ENCODE measurements at regions not wholly inside any gene's neighbourhood (a gene's known extent, or its start where the extent isn't known, plus 50 kb on each side); places are given as distances from the start of the nearest gene placed in this dataset.

GRCh38 chr1:72399807-72400206 lies 117.5 kb upstream of the NEGR1 start:
- H3K4me3 ChIP-seq (ENCODE audit: low read depth, low read length), result no peak overlapping the region
- TF ChIP-seq CTCF (IDR thresholded peaks at IDR 0.05; ENCODE audit: low read depth, low read length), result no peak
- no peaks in the 10 kb centered on the region for H3K27me3 ChIP-seq (ENCODE audit: control insufficient read depth, insufficient read depth, low read length)
- ChIA-PET CTCF (no interaction called here), POLR2A (no interaction called here)
- H3K27ac ChIP-seq (ENCODE audit: low read depth, low read length), result no peak overlapping the region
- no peak for DNase-seq (ENCODE audit: low read depth, low spot score)
- no peaks in the 10 kb centered on the region for H3K9me3 ChIP-seq (ENCODE audit: control insufficient read depth, insufficient read depth, low read length)

GRCh38 chr1:72397786-72398185 lies 115.4 kb upstream of the NEGR1 start:
- no peak overlapping the region for H3K4me3 ChIP-seq (ENCODE audit: low read depth, low read length)
- ChIA-PET CTCF (no interaction called here), POLR2A (interaction anchor here (1.1 kb wide), 1 partner anchor 113 kb away, joined by 4 read pairs; no protein-coding TSS in a partner anchor)
- TF ChIP-seq CTCF (IDR thresholded peaks at IDR 0.05; ENCODE audit: low read depth, low read length), result no peak
- no peaks in the 10 kb centered on the region for H3K27me3 ChIP-seq (ENCODE audit: control insufficient read depth, insufficient read depth, low read length)
- peak; percentile 41 for DNase-seq (ENCODE audit: low read depth, low spot score)
- no peak overlapping the region for H3K27ac ChIP-seq (ENCODE audit: low read depth, low read length)
- no peaks in the 10 kb centered on the region for H3K9me3 ChIP-seq (ENCODE audit: control insufficient read depth, insufficient read depth, low read length)

- H3K27me3 ChIP-seq (ENCODE audit: control insufficient read depth, insufficient read depth, low read length), result no peaks in the 10 kb centered on the region
- no peak overlapping the region for H3K27ac ChIP-seq (ENCODE audit: low read depth, low read length)
- H3K4me3 ChIP-seq (ENCODE audit: low read depth, low read length), result no peak overlapping the region
- ChIA-PET POLR2A (interaction anchor here (0.6 kb wide), 2 partner anchors 28 to 360 kb away, joined by 3 read pairs; no protein-coding TSS in a partner anchor), CTCF (no interaction called here)
- no peak for DNase-seq (ENCODE audit: low read depth, low spot score)
- TF ChIP-seq CTCF (IDR thresholded peaks at IDR 0.05; ENCODE audit: low read depth, low read length), result no peak
- H3K9me3 ChIP-seq (ENCODE audit: control insufficient read depth, insufficient read depth, low read length), result no peaks in the 10 kb centered on the region
Observed at GRCh38 chr1:72394457-72394856, 112.1 kb upstream of the NEGR1 start.

- CTCF ChIA-PET, result no interaction called here
- Histone ChIP-seq H3K9me3 (ENCODE audit: control insufficient read depth, insufficient read depth, low read length) (no peaks in the 10 kb centered on the region), H3K4me3 (ENCODE audit: low read depth, low read length) (no peak overlapping the region), H3K27ac (ENCODE audit: low read depth, low read length) (no peak overlapping the region), H3K27me3 (ENCODE audit: control insufficient read depth, insufficient read depth, low read length) (no peaks in the 10 kb centered on the region)
- POLR2A ChIA-PET, result no interaction called here
- no peak for TF ChIP-seq CTCF (IDR thresholded peaks at IDR 0.05; ENCODE audit: low read depth, low read length)
- no peak for DNase-seq (ENCODE audit: low read depth, low spot score)
Observed at GRCh38 chr1:72379072-72379471, 96.7 kb upstream of the NEGR1 start.

- ChIA-PET CTCF (no interaction called here), POLR2A (no interaction called here)
- Histone ChIP-seq H3K9me3 (ENCODE audit: control insufficient read depth, insufficient read depth, low read length) (no peaks in the 10 kb centered on the region), H3K27me3 (ENCODE audit: control insufficient read depth, insufficient read depth, low read length) (no peaks in the 10 kb centered on the region), H3K27ac (ENCODE audit: low read depth, low read length) (no peak overlapping the region), H3K4me3 (ENCODE audit: low read depth, low read length) (no peak overlapping the region)
- TF ChIP-seq CTCF (IDR thresholded peaks at IDR 0.05; ENCODE audit: low read depth, low read length), result no peak
- no peak for DNase-seq (ENCODE audit: low read depth, low spot score)
Observed at GRCh38 chr1:72375226-72375625, 92.9 kb upstream of the NEGR1 start.
